ENCODE measurements at regions not wholly inside any gene's neighbourhood (a gene's known extent, or its start where the extent isn't known, plus 50 kb on each side); places are given as distances from the start of the nearest gene placed in this dataset.

DNA sequence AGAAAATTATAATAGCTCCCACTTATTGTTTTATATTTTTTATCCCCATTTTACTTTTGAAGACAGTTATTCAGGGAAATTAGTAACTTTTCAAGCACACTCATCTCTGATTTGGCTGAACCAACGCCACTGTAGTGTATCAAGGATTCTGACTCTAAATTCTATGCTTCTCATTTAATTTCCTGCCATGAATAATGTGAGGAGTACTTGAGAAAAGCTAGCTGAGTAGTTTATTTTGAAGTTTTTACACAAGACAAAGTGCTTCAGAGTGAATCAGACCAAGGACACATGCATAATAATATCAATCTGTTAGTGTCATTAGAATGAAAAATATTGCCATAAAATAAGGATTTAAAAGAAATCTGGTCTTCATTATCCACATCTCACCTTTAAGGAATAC is 329.9 kb downstream of the SLITRK6 start:
- H3K9ac ChIP-seq (ENCODE audit: insufficient read depth in 1 of 2, low read length in 2 of 2): no peak overlapping the region
- DNase-seq (no peak), ATAC-seq (ENCODE audit: insufficient read depth, low FRiP score) (no peak)
- H3K27me3 ChIP-seq (ENCODE audit: control insufficient read depth in 3 of 3, insufficient read depth in 3 of 3, low read length in 2 of 3): no peaks in the 10 kb centered on the region
- 68 to 69% methylated on average over 1 of the region's 1 CpG for WGBS, 2 donors
- TF ChIP-seq, protein P1, sequence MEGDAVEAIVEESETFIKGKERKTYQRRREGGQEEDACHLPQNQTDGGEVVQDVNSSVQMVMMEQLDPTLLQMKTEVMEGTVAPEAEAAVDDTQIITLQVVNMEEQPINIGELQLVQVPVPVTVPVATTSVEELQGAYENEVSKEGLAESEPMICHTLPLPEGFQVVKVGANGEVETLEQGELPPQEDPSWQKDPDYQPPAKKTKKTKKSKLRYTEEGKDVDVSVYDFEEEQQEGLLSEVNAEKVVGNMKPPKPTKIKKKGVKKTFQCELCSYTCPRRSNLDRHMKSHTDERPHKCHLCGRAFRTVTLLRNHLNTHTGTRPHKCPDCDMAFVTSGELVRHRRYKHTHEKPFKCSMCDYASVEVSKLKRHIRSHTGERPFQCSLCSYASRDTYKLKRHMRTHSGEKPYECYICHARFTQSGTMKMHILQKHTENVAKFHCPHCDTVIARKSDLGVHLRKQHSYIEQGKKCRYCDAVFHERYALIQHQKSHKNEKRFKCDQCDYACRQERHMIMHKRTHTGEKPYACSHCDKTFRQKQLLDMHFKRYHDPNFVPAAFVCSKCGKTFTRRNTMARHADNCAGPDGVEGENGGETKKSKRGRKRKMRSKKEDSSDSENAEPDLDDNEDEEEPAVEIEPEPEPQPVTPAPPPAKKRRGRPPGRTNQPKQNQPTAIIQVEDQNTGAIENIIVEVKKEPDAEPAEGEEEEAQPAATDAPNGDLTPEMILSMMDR (IDR thresholded peaks at IDR 0.05; ENCODE audit: control extremely low read depth, extremely low read depth): no peak
- no peaks in the 10 kb centered on the region for H3K9me3 ChIP-seq (ENCODE audit: control insufficient read depth in 4 of 4, insufficient read depth in 3 of 4, low read length in 3 of 4)
- H3K36me3 ChIP-seq (ENCODE audit: control insufficient read depth in 4 of 4, insufficient read depth in 4 of 4, low read length in 4 of 4): no peaks in the 10 kb centered on the region
- H3K4me3 ChIP-seq: no peak overlapping the region
- no peak overlapping the region for H3K27ac ChIP-seq (ENCODE audit: low read depth in 1 of 2, low read length in 1 of 2)
- H3K4me1 ChIP-seq (ENCODE audit: control insufficient read depth in 5 of 5, insufficient read depth in 5 of 5, low read length in 5 of 5): no peaks in the 10 kb centered on the region

DNA sequence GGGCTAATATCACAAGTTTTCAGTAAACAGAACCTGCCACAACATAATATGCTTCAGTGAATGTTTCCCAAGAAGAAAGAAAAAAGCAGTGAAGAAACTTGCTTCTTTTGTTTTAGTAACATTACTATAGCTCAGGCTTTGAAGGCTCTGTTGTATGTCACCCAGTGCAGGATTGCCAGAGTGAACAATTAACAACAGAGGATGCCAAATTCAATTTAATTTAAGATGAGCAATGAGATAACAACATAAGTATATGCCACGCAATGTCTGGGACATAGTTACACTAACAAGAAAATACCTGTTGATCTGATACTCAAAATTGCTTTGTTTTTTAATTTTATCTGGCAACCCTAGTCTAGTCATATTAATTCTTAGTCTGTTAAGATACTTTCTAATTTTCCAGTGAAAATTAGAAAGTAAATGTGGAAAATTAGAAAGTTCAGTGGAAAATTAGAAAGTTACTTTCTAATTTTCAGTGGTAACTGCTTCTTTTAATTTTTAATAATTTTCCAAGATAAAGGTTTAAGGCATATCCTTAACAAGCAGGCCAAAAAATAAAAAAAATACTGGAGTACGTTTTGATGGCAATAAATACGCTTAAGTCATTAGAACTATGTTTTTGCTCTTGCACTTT is 336.3 kb downstream of the SLITRK6 start:
- no peaks in the 10 kb centered on the region for H3K36me3 ChIP-seq (ENCODE audit: control insufficient read depth in 4 of 4, insufficient read depth in 4 of 4, low read length in 4 of 4)
- no peak overlapping the region for H3K4me3 ChIP-seq
- DNase-seq: no peak
- H3K27me3 ChIP-seq (ENCODE audit: control insufficient read depth in 3 of 3, insufficient read depth in 3 of 3, low read length in 2 of 3): no peaks in the 10 kb centered on the region
- H3K9ac ChIP-seq (ENCODE audit: insufficient read depth in 1 of 2, low read length in 2 of 2): no peak overlapping the region
- H3K4me1 ChIP-seq (ENCODE audit: control insufficient read depth in 5 of 5, insufficient read depth in 5 of 5, low read length in 5 of 5): no peaks in the 10 kb centered on the region
- no peak for ATAC-seq (ENCODE audit: insufficient read depth, low FRiP score)
- peaks cover 0 to 2% (median 0%) of the 10 kb centered on the region in 4 donors for H3K9me3 ChIP-seq (ENCODE audit: control insufficient read depth in 4 of 4, insufficient read depth in 3 of 4, low read length in 3 of 4)
- 88 to 91% methylated on average over 3 of the region's 3 CpGs for whole genome bisulfite sequencing, 2 donors
- TF ChIP-seq, protein P1 (IDR thresholded peaks at IDR 0.05; ENCODE audit: control extremely low read depth, extremely low read depth): no peak
- no peak overlapping the region for H3K27ac ChIP-seq (ENCODE audit: low read depth in 1 of 2, low read length in 1 of 2)

DNA sequence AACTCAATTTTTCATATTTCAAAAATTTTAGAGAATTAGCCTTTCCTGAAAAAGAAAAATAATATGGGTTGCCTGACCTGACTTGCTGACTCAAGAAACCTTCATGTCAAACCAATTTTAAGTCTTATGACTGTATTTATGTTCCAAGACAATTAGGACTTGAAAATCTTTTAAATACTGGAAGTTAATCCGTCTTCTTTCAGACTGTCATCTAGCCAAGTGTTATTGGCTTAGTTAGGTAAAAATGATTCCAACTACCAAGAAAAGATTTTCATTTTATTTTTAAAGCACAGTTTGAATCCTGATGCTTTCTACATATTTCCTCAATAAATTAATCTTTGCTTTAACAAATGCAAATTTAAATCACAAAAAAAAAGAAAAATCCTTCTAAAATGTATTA is 337.6 kb downstream of the SLITRK6 start:
- Histone ChIP-seq H3K9me3 (ENCODE audit: control insufficient read depth in 4 of 4, insufficient read depth in 3 of 4, low read length in 3 of 4) (peaks cover 0 to 10% (median 0%) of the 10 kb centered on the region in 4 donors), H3K36me3 (ENCODE audit: control insufficient read depth in 4 of 4, insufficient read depth in 4 of 4, low read length in 4 of 4) (no peaks in the 10 kb centered on the region), H3K4me1 (ENCODE audit: control insufficient read depth in 5 of 5, insufficient read depth in 5 of 5, low read length in 5 of 5) (no peaks in the 10 kb centered on the region), H3K27me3 (ENCODE audit: control insufficient read depth in 3 of 3, insufficient read depth in 3 of 3, low read length in 2 of 3) (no peaks in the 10 kb centered on the region), H3K9ac (ENCODE audit: insufficient read depth in 1 of 2, low read length in 2 of 2) (no peak overlapping the region), H3K27ac (ENCODE audit: low read depth in 1 of 2, low read length in 1 of 2) (no peak overlapping the region), H3K4me3 (no peak overlapping the region)
- ATAC-seq (ENCODE audit: insufficient read depth, low FRiP score) (no peak), DNase-seq (no peak)
- 77 to 80% methylated on average over 1 of the region's 1 CpG for WGBS, 2 donors
- TF ChIP-seq, protein P1 (IDR thresholded peaks at IDR 0.05; ENCODE audit: control extremely low read depth, extremely low read depth): no peak

DNA sequence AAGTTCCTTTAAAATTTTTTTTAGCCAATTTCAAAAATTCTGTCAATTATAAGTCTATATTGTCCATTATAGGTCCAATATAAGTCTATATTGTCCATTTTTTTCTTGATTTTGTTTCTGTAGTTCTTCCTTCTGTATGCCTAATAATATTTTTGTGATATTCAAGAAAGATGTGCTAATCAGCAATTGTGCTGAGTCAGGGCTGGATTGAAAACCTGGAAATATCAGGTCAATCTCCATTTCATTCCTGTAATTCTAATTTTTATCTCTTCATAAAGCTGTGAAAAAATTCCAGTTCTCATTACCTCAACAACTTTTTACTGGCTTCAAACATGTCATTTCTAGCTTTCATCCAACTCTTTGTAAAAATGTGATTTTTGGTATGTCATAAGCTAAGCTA is 353.7 kb downstream of the SLITRK6 start:
- H3K27ac ChIP-seq (ENCODE audit: low read depth in 1 of 2, low read length in 1 of 2): no peak overlapping the region
- DNase-seq: no peak
- no peak for ATAC-seq (ENCODE audit: insufficient read depth, low FRiP score)
- TF ChIP-seq, protein P1 (IDR thresholded peaks at IDR 0.05; ENCODE audit: control extremely low read depth, extremely low read depth): no peak
- H3K27me3 ChIP-seq (ENCODE audit: control insufficient read depth in 3 of 3, insufficient read depth in 3 of 3, low read length in 2 of 3): no peaks in the 10 kb centered on the region
- no peaks in the 10 kb centered on the region for H3K9me3 ChIP-seq (ENCODE audit: control insufficient read depth in 4 of 4, insufficient read depth in 3 of 4, low read length in 3 of 4)
- H3K4me3 ChIP-seq: no peak overlapping the region
- H3K36me3 ChIP-seq (ENCODE audit: control insufficient read depth in 4 of 4, insufficient read depth in 4 of 4, low read length in 4 of 4): no peaks in the 10 kb centered on the region
- no peak overlapping the region for H3K9ac ChIP-seq (ENCODE audit: insufficient read depth in 1 of 2, low read length in 2 of 2)
- H3K4me1 ChIP-seq (ENCODE audit: control insufficient read depth in 5 of 5, insufficient read depth in 5 of 5, low read length in 5 of 5): no peaks in the 10 kb centered on the region

Measured in lung (tissue), 11 donors.